Lower leg skin (tissue), 4 donors: ENCODE measurements at regions not wholly inside any gene's neighbourhood (a gene's known extent, or its start where the extent isn't known, plus 50 kb on each side); places are given as distances from the start of the nearest gene placed in this dataset.

Experiments
- DNase-seq, 2 donors: peaks; one replicate each; pipeline ENCODE4 v3.0.0-alpha.2; 2019; ENCODE audit warnings: low spot score in 2 of 2
- H3K4me3 ChIP-seq: fragments of 200-600 bp; sonication (generic); 2 replicates; pipeline ENCODE4 v1.5.1; 2017; ENCODE audit warnings: mild to moderate bottlenecking, low read depth; ENCODE audit not compliant: poor library complexity, severe bottlenecking
- POLR2A ChIP-seq, 2 donors: fragments of 450-650 bp; IDR thresholded peaks; one replicate each; pipeline ENCODE4 v1.6.1; 2016 to 2017; ENCODE audit warnings: antibody characterized with exemption in 2 of 2, mild to moderate bottlenecking in 1 of 2, moderate library complexity in 1 of 2
- WGBS, 2 donors: methylation state at CpG; one replicate each; pipeline ENCODE4 v1.1.5; 2018; 5-methylcytosine and 5-hydroxymethylcytosine counted together
- intact Hi-C: fragments of 100-400 bp; cut with DNase I; formaldehyde crosslinking; loops from one replicate; pipeline ENCODE4 v1.15.0; 2023; ENCODE audit warnings: low total_unique reads
- TF ChIP-seq, protein P1 (sequence below), 3 donors: fragments of 450-650 bp; IDR thresholded peaks; one replicate each; pipeline ENCODE4 v1.5.1; 2016; ENCODE audit warnings: antibody characterized with exemption in 3 of 3, mild to moderate bottlenecking in 3 of 3, moderate library complexity in 2 of 3

DNA sequence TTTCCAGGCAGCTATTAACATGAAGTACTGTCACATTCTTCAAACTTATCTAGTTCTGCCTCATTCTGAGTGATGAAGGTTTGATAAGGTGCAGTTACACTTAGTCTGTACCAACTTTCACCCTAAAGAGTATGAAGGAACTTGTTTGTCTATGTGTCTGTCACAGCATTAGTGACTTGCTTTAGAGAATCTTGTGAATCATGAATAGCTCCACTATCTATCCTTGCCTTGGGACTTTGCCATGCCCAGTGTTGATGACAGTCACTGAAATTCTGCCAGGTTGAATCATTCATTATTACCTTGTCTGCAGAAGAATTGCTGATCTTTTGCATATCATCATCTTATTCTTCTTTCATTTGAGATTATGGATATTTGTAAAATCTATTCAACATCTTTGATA is 50.9 kb upstream of the A1CF start:
- no peak for TF ChIP-seq POLR2A (IDR thresholded peaks at IDR 0.05)
- TF ChIP-seq, protein P1, sequence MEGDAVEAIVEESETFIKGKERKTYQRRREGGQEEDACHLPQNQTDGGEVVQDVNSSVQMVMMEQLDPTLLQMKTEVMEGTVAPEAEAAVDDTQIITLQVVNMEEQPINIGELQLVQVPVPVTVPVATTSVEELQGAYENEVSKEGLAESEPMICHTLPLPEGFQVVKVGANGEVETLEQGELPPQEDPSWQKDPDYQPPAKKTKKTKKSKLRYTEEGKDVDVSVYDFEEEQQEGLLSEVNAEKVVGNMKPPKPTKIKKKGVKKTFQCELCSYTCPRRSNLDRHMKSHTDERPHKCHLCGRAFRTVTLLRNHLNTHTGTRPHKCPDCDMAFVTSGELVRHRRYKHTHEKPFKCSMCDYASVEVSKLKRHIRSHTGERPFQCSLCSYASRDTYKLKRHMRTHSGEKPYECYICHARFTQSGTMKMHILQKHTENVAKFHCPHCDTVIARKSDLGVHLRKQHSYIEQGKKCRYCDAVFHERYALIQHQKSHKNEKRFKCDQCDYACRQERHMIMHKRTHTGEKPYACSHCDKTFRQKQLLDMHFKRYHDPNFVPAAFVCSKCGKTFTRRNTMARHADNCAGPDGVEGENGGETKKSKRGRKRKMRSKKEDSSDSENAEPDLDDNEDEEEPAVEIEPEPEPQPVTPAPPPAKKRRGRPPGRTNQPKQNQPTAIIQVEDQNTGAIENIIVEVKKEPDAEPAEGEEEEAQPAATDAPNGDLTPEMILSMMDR (IDR thresholded peaks at IDR 0.05): no peak
- DNase-seq: no peak
- H3K4me3 ChIP-seq: no peak overlapping the region
- intact Hi-C loops: no loop called here

DNA sequence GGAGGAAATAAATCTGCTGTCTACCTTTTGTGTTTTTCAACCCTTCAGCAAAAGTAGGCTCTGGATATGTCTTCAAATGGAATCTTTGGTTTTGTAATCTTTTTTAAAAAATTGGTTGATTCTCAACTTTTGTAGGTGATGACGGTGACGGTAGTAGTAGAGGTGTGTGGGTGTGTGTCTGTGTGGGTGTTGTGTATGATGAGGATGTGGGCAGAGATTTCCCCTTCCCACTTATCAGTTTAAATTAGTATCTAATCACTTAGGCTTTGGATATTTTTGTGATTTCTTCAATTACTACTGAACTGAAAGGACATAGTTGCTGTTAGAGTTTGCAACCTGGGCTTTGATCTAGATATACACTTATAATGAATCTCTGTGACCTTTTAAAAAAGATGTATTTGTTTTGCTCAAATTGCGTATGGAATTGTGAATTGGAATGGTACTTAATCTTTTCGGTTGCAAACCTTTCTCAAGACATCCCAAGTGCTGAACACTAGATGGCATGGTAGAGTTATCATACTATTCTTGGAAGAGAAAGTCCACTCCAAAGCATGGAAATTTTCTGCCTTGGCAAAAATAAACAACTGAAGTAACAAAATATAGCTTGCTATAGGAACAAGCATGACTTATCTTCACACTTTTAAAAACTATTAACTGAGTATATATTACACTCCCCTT is 51.9 kb upstream of the A1CF start:
- 27 to 31% methylated on average over 4 of the region's 4 CpGs for WGBS, 2 donors
- TF ChIP-seq, protein P1 (IDR thresholded peaks at IDR 0.05): no peak
- no peak for TF ChIP-seq POLR2A (IDR thresholded peaks at IDR 0.05)
- intact Hi-C loops: no loop called here
- H3K4me3 ChIP-seq: no peak overlapping the region
- DNase-seq: no peak

DNA sequence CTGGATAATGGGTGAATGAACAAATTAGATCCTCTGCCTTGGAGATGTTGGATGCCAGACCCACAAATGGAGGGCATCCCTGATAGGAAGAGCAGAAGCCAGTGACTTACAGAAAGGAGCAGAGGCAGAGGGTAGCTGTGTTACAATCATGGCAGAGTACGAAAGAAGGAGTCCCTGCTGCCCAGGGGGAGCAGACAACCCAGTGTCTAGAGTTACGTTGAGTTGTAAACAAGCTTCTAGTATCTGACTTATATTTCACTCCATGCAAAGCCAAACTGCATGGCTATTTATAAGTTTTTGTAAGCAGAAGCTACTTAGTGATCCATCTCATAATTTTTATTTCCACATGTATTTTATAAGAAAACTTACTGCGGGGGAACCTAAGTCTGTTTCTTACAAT is 56.2 kb upstream of the A1CF start:
- TF ChIP-seq, protein P1 (IDR thresholded peaks at IDR 0.05): no peak
- no peak for TF ChIP-seq POLR2A (IDR thresholded peaks at IDR 0.05)
- WGBS, 2 donors: 88 to 90% methylated on average over 3 of the region's 3 CpGs
- intact Hi-C loops: no loop called here
- DNase-seq: no peak
- H3K4me3 ChIP-seq: no peak overlapping the region

DNA sequence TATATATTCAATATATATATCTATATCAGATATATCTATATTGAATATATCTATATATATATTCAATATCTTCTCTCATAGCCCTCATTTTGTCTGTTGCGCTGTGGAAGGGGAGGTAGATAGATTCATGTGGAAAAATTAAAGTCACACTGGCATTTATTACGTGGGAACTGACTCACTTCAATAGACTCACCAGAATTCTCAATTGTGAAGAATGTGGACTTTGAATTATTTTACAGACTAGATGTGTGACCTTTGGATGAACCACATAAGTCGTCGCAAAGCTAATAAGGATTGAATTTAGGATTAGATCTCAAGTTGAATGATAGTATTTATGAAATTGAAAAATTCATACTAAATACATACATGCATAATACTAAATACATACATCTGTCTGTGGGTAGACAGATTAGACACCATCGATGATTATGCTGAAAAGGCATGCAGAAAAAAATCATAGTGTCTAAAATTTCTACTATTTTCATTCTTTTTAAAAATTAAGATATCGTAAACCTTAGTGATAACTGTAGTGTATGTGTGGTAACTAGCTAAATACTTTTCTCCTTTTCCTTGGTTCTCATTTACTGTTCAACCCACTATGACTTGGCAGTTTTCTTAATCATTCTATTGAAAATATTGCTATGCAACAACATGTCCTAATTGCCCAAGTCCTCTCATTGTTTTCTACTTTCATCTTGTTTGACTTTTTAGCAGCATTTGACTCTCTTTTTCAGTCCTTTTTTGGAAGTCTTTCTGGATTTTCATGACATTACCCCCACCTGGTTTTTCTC is 61.8 kb upstream of the A1CF start:
- intact Hi-C loops: no loop called here
- H3K4me3 ChIP-seq: no peak overlapping the region
- no peak for TF ChIP-seq POLR2A (IDR thresholded peaks at IDR 0.05)
- TF ChIP-seq, protein P1 (IDR thresholded peaks at IDR 0.05): no peak
- WGBS, 2 donors: 90 to 91% methylated on average over 6 of the region's 6 CpGs
- DNase-seq: no peak

DNA sequence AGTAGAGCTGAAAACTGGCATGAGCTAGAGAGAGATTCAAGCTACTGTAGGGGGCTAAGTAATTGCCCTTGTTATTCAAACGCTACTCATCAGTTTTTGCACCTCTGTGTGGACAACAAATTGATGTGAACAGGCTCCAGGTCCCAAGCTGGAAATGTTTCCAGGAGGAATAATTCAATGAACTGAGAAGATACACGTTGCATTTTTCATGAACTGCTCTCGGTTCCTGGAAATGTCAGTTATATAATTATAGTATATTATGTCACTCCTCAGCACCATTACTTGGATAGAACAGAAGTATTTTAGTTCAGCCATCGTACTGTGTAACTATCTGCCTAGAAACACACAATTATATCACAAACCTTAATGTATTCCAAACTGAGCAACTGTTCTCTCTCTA is 65.9 kb upstream of the A1CF start:
- 33 to 38% methylated on average over 4 of the region's 4 CpGs for WGBS, 2 donors
- no peak overlapping the region for H3K4me3 ChIP-seq
- DNase-seq: no peak
- intact Hi-C loops: no loop called here
- TF ChIP-seq POLR2A (IDR thresholded peaks at IDR 0.05): no peak
- TF ChIP-seq, protein P1 (IDR thresholded peaks at IDR 0.05): no peak
